Prostate gland (tissue), 2 donors: ENCODE measurements at regions not wholly inside any gene's neighbourhood (a gene's known extent, or its start where the extent isn't known, plus 50 kb on each side); places are given as distances from the start of the nearest gene placed in this dataset.

Source experiments
- POLR2A ChIP-seq: fragments of 450-650 bp; IDR thresholded peaks from one replicate; pipeline ENCODE4 v1.6.1; 2016; ENCODE audit warnings: antibody characterized with exemption, mild to moderate bottlenecking
- POLR2AphosphoS5 ChIP-seq: sonication (generic); formaldehyde crosslinking; IDR thresholded peaks from one replicate; pipeline ENCODE4 v1.6.1; 2017; ENCODE audit warnings: antibody characterized with exemption
- TF ChIP-seq, protein P1 (sequence below), 4 experiments: fragments of 200-600 bp in 2 of 4; fragments of 450-650 bp in 2 of 4; sonication (generic) in 2 of 4; IDR thresholded peaks; 1 replicate in 3 of 4; 2 replicates in 1 of 4; pipeline ENCODE4 v1.5.1; 2016 to 2019; ENCODE audit warnings: antibody characterized with exemption in 4 of 4, mild to moderate bottlenecking in 2 of 4, moderate library complexity in 2 of 4

DNA sequence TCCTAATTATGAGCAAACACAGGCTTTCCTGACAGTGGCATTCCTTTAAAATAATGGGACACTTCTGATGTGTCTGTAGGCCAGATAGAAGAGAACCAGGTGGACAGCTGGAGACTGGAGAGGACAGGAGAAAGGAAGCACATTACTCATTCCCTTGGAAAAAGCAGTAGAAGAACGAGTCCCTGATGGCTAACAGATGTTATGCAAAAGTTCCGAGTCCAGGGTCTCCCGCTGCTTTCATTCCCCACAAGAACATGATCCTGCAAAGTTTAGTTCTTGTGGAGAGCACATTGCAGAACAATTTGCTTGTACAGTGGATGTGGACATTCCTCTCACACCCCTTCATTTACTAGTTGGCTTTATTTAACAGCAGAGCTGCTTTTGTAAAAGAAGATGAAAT lies 137.6 kb downstream of the GPAM start:
- TF ChIP-seq POLR2A (no peak), POLR2AphosphoS5 (no peak)
- TF ChIP-seq, protein P1, sequence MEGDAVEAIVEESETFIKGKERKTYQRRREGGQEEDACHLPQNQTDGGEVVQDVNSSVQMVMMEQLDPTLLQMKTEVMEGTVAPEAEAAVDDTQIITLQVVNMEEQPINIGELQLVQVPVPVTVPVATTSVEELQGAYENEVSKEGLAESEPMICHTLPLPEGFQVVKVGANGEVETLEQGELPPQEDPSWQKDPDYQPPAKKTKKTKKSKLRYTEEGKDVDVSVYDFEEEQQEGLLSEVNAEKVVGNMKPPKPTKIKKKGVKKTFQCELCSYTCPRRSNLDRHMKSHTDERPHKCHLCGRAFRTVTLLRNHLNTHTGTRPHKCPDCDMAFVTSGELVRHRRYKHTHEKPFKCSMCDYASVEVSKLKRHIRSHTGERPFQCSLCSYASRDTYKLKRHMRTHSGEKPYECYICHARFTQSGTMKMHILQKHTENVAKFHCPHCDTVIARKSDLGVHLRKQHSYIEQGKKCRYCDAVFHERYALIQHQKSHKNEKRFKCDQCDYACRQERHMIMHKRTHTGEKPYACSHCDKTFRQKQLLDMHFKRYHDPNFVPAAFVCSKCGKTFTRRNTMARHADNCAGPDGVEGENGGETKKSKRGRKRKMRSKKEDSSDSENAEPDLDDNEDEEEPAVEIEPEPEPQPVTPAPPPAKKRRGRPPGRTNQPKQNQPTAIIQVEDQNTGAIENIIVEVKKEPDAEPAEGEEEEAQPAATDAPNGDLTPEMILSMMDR (IDR thresholded peaks at IDR 0.05): no peak
